PC-3 (cell line): ENCODE measurements at regions not wholly inside any gene's neighbourhood (a gene's known extent, or its start where the extent isn't known, plus 50 kb on each side); places are given as distances from the start of the nearest gene placed in this dataset.

ENCODE experiments used
- EZH2 ChIP-seq: fragments of 300-600 bp; sonication (generic); IDR thresholded peaks from one replicate; pipeline ENCODE4 v1.6.1; 2017; ENCODE audit warnings: antibody characterized with exemption, mild to moderate bottlenecking, low read length; ENCODE audit not compliant: unreplicated experiment
- EZH2phosphoT487 ChIP-seq: fragments of 300-600 bp; sonication (generic); IDR thresholded peaks from 2 replicates; pipeline ENCODE4 v1.6.1; 2018; ENCODE audit warnings: mild to moderate bottlenecking, antibody characterized with exemption, low read length, borderline replicate concordance
- TF ChIP-seq, protein P1 (sequence below): fragments of 300-600 bp; sonication (generic); conservative IDR thresholded peaks from 2 replicates; pipeline ENCODE4 v1.5.1; 2017; ENCODE audit warnings: antibody characterized with exemption, low read depth, mild to moderate bottlenecking, low read length

DNA sequence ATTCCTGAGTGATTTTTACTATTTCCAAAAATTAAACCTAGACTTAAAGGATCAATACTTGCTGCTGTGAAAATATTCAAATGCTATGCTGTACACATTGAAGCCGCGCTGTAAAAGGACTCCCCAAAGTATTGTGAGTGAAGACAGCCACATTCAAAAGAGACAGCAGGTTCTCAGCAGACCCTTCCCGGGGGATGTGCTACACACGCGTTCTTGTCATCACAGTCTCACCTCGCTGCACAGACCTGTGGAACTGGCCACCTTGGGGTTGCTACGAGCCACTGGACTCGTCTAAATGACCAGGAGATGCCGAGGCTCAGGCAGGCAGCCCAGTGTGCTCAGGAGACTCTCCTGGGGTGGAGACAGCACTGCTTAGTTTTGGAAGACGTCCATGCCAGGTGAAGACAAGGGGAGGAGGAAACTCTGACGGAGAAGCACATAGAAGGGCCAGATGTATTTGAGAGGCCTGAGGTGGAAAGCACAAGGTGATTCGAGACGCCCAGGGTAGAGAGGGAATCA lies 367.7 kb upstream of the SHH start:
- TF ChIP-seq, protein P1, sequence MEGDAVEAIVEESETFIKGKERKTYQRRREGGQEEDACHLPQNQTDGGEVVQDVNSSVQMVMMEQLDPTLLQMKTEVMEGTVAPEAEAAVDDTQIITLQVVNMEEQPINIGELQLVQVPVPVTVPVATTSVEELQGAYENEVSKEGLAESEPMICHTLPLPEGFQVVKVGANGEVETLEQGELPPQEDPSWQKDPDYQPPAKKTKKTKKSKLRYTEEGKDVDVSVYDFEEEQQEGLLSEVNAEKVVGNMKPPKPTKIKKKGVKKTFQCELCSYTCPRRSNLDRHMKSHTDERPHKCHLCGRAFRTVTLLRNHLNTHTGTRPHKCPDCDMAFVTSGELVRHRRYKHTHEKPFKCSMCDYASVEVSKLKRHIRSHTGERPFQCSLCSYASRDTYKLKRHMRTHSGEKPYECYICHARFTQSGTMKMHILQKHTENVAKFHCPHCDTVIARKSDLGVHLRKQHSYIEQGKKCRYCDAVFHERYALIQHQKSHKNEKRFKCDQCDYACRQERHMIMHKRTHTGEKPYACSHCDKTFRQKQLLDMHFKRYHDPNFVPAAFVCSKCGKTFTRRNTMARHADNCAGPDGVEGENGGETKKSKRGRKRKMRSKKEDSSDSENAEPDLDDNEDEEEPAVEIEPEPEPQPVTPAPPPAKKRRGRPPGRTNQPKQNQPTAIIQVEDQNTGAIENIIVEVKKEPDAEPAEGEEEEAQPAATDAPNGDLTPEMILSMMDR, result no peak
- TF ChIP-seq EZH2phosphoT487 (no peak), EZH2 (no peak)
